SK-N-SH (cell line): ENCODE measurements at regions not wholly inside any gene's neighbourhood (a gene's known extent, or its start where the extent isn't known, plus 50 kb on each side); places are given as distances from the start of the nearest gene placed in this dataset.

Experiments used
- CTCF ChIA-PET: fragments of 300-600, 350-600 bp; formaldehyde crosslinking; extraction: SDS; loops from one replicate; lab custom pipeline; 2021; lab: Yijun Ruan, JAX
- POLR2A ChIA-PET: fragments of 350-600 bp; sonication (Branson Sonifier 250); formaldehyde crosslinking; extraction: SDS; loops from one replicate; lab custom pipeline; 2020; ENCODE audit warnings: antibody characterized with exemption, inconsistent platforms; lab: Yijun Ruan, JAX
- DNase-seq: peaks from one replicate; pipeline ENCODE4 v3.0.0; 2012
- H2AFZ ChIP-seq: fragments of 200-600 bp; sonication (generic); 2 replicates; pipeline ENCODE4 v1.8.1; 2016; ENCODE audit warnings: antibody characterized with exemption, mild to moderate bottlenecking, low read depth
- H3F3A ChIP-seq: fragments of 200-600 bp; sonication (generic); replicated peaks from 2 replicates; pipeline ENCODE3; 2016; ENCODE audit warnings: antibody characterized with exemption, mild to moderate bottlenecking; ENCODE audit not compliant: insufficient read depth
- H3K27ac ChIP-seq, 2 experiments: fragments of 200-500 bp in 1 of 2; fragments of 200-600 bp in 1 of 2; sonication (Bioruptor generic) in 1 of 2; sonication (generic), shearing (Covaris generic) in 1 of 2; 2 replicates each; pipeline versions ENCODE4 v1.5.1 to v1.6.1; 2014 to 2016; ENCODE audit warnings: low read depth in 2 of 2, inconsistent platforms in 1 of 2, low read length in 1 of 2, mild to moderate bottlenecking in 1 of 2, mixed read lengths in 1 of 2
- H3K27me3 ChIP-seq: fragments of 200-600 bp; sonication (generic), shearing (Covaris generic); 2 replicates; pipeline ENCODE4 v1.6.1; 2016; ENCODE audit warnings: mixed run types; ENCODE audit not compliant: insufficient read depth
- H3K36me3 ChIP-seq, 2 experiments: fragments of 200-500 bp in 1 of 2; fragments of 200-600 bp in 1 of 2; sonication (Bioruptor generic) in 1 of 2; sonication (generic) in 1 of 2; replicated peaks in 1 of 2; 2 replicates each; pipeline versions ENCODE3 to v1.5.1; 2014 to 2016; ENCODE audit warnings: low read length in 1 of 2, mild to moderate bottlenecking in 1 of 2; ENCODE audit not compliant: insufficient read depth in 2 of 2, control insufficient read depth in 1 of 2
- H3K4me1 ChIP-seq, 2 experiments: fragments of 200-500 bp in 1 of 2; fragments of 200-600 bp in 1 of 2; sonication (Bioruptor generic) in 1 of 2; sonication (generic), shearing (Covaris generic) in 1 of 2; 2 replicates each; pipeline versions ENCODE4 v1.5.1 to v1.6.1; 2014 to 2016; ENCODE audit warnings: low read depth in 1 of 2, low read length in 1 of 2, mixed run types in 1 of 2; ENCODE audit not compliant: insufficient read depth in 2 of 2, control insufficient read depth in 1 of 2
- H3K4me2 ChIP-seq: fragments of 200-600 bp; sonication (generic), shearing (Covaris generic); 2 replicates; pipeline ENCODE4 v1.6.1; 2017; ENCODE audit warnings: mixed run types
- H3K4me3 ChIP-seq, 2 experiments: fragments of 200-500 bp in 1 of 2; fragments of 200-600 bp in 1 of 2; sonication (Bioruptor generic) in 1 of 2; sonication (generic), shearing (Covaris generic) in 1 of 2; 2 replicates each; pipeline versions ENCODE4 v1.5.1 to v1.8.1; 2014 to 2016; ENCODE audit warnings: low read depth in 2 of 2, inconsistent platforms in 1 of 2, low read length in 1 of 2, mild to moderate bottlenecking in 1 of 2, mixed read lengths in 1 of 2, moderate library complexity in 1 of 2
- H3K79me2 ChIP-seq: fragments of 200-600 bp; sonication (generic); 2 replicates; pipeline ENCODE4 v1.8.1; 2017; ENCODE audit warnings: mild to moderate bottlenecking; ENCODE audit not compliant: insufficient read depth
- H3K9ac ChIP-seq: fragments of 200-600 bp; sonication (generic); 2 replicates; pipeline ENCODE4 v1.6.1; 2017; ENCODE audit warnings: mixed run types
- H3K9me2 ChIP-seq: fragments of 200-600 bp; sonication (generic); 2 replicates; pipeline ENCODE4 v1.6.1; 2017; ENCODE audit warnings: mixed run types
- H3K9me3 ChIP-seq: fragments of 200-600 bp; sonication (generic); 2 replicates; pipeline ENCODE4 v1.6.1; 2017; ENCODE audit warnings: mixed run types, mild to moderate bottlenecking, moderate library complexity
- H4K20me1 ChIP-seq: fragments of 200-600 bp; sonication (generic); 2 replicates; pipeline ENCODE4 v1.6.1; 2017; ENCODE audit warnings: mild to moderate bottlenecking, mixed run types; ENCODE audit not compliant: insufficient read depth
- CTCF ChIP-seq: fragments of 200-600 bp; sonication (generic); IDR thresholded peaks from 2 replicates; pipeline ENCODE4 v1.6.1; 2017; ENCODE audit warnings: antibody characterized with exemption, mild to moderate bottlenecking, moderate library complexity
- FOSL2 ChIP-seq: IDR thresholded peaks from 2 replicates; pipeline ENCODE4 v1.4.0; 2012; ENCODE audit warnings: low read depth, mild to moderate bottlenecking, moderate library complexity, borderline replicate concordance
- GABPA ChIP-seq: IDR thresholded peaks from 2 replicates; pipeline ENCODE4 v1.4.0; 2012; ENCODE audit warnings: low read depth, mild to moderate bottlenecking
- GATA2 ChIP-seq: sonication (generic); formaldehyde crosslinking; IDR thresholded peaks from 2 replicates; pipeline ENCODE4 v1.5.0; 2020; ENCODE audit warnings: mild to moderate bottlenecking, missing genetic modification reagents
- IRF3 ChIP-seq: fragments of 150-350 bp; IDR thresholded peaks from 2 replicates; pipeline ENCODE4 v1.6.1; 2016; ENCODE audit warnings: mild to moderate bottlenecking, low read depth, low read length
- MXI1 ChIP-seq: IDR thresholded peaks from 2 replicates; pipeline ENCODE4 v1.6.1; 2012; ENCODE audit warnings: mild to moderate bottlenecking, low read depth, low read length, improper control_type of control experiment
- NFIC ChIP-seq: IDR thresholded peaks from 2 replicates; pipeline ENCODE4 v1.4.0; 2012; ENCODE audit warnings: borderline replicate concordance
- PBX3 ChIP-seq: IDR thresholded peaks from 2 replicates; pipeline ENCODE4; 2012
- POLR2AphosphoS5 ChIP-seq: IDR thresholded peaks from 2 replicates; pipeline ENCODE4 v1.6.1; 2012; ENCODE audit warnings: low read depth, low read length
- RAD21 ChIP-seq: IDR thresholded peaks from 2 replicates; pipeline ENCODE4 v1.6.1; 2012; ENCODE audit warnings: mild to moderate bottlenecking, low read length
- REST ChIP-seq: IDR thresholded peaks from 2 replicates; pipeline ENCODE4 v1.6.1; 2012; ENCODE audit warnings: mild to moderate bottlenecking, low read depth, low read length, moderate library complexity
- RFX5 ChIP-seq: IDR thresholded peaks from 2 replicates; pipeline ENCODE4 v1.6.1; 2012; ENCODE audit warnings: mild to moderate bottlenecking, improper control_type of control experiment, low read length
- SMC3 ChIP-seq: IDR thresholded peaks from 2 replicates; pipeline ENCODE4 v1.6.1; 2012; ENCODE audit warnings: low read depth, low read length, improper control_type of control experiment
- WGBS: methylation state at CpG from one replicate; pipeline ENCODE4 v1.1.6; 2017; ENCODE audit warnings: low lambda C conversion rate; 5-methylcytosine and 5-hydroxymethylcytosine counted together

GRCh38 chr2:53253244-53253643 is 514.4 kb upstream of the CHAC2 start:
- Histone ChIP-seq H3K9ac (no peak overlapping the region), H3K9me3 (no peaks in the 10 kb centered on the region), H2AFZ (no peak overlapping the region), H3K4me2 (no peak overlapping the region), H4K20me1 (no peaks in the 10 kb centered on the region), H3F3A (no peaks in the 10 kb centered on the region), H3K4me1 (no peaks in the 10 kb centered on the region; a peak in 1 of 4 replicates), H3K79me2 (no peaks in the 10 kb centered on the region), H3K9me2 (no peaks in the 10 kb centered on the region), H3K27me3 (no peaks in the 10 kb centered on the region; the same call in 1 of the 2 replicates), H3K4me3 (no peak overlapping the region), H3K27ac (no peak overlapping the region), H3K36me3 (no peaks in the 10 kb centered on the region)
- TF ChIP-seq GATA2 (CRISPR knock-in tag): no peak
- no peak for TF ChIP-seq RAD21
- TF ChIP-seq NFIC: no peak
- TF ChIP-seq IRF3: no peak
- no peak for TF ChIP-seq REST
- no peak for TF ChIP-seq RFX5
- TF ChIP-seq PBX3: no peak
- TF ChIP-seq POLR2AphosphoS5: no peak
- no peak for TF ChIP-seq GABPA
- TF ChIP-seq MXI1: no peak
- TF ChIP-seq FOSL2: no peak
- no peak for TF ChIP-seq SMC3
- TF ChIP-seq CTCF: no peak
- ChIA-PET CTCF (no interaction called here), POLR2A (no interaction called here)
- WGBS: 0% methylated on average over 2 of the region's 2 CpGs
- no peak for DNase-seq
